ENCODE measurements at regions not wholly inside any gene's neighbourhood (a gene's known extent, or its start where the extent isn't known, plus 50 kb on each side); places are given as distances from the start of the nearest gene placed in this dataset.

DNA sequence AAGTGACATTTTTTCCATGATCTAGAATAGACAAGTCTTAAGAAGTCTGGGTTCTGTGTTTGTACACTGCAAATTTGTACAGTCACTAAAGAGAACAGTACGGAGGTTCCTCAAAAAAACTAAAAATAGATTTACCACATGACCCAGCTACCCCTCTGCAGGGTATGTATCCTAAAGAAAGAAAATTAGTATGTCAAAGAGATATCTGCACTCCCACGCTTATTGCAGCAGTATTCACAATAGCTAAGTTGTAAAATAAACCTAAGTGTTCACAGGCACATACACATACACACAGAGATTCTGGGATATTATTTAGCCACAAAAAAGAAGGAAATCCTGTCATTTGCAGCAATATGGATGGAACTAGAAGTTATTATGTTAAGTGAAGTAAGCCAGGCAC is 120.4 kb downstream of the ZIC1 start:
- Histone ChIP-seq H3K27me3 (ENCODE audit: insufficient read depth, poor library complexity, severe bottlenecking) (no peaks in the 10 kb centered on the region), H3K4me3 (replicated peaks; ENCODE audit: insufficient read depth, low read length) (no peak overlapping the region), H3K27ac (replicated peaks) (no peak overlapping the region)
- TF ChIP-seq GABPA (IDR thresholded peaks at IDR 0.05; ENCODE audit: low read depth) (no peak), POLR2AphosphoS5 (IDR thresholded peaks at IDR 0.05; ENCODE audit: low read depth) (no peak), SPI1 (IDR thresholded peaks at IDR 0.05; ENCODE audit: borderline replicate concordance, low read depth) (no peak; the same call in 1 of the 2 replicates)
- TF ChIP-seq, protein P1, sequence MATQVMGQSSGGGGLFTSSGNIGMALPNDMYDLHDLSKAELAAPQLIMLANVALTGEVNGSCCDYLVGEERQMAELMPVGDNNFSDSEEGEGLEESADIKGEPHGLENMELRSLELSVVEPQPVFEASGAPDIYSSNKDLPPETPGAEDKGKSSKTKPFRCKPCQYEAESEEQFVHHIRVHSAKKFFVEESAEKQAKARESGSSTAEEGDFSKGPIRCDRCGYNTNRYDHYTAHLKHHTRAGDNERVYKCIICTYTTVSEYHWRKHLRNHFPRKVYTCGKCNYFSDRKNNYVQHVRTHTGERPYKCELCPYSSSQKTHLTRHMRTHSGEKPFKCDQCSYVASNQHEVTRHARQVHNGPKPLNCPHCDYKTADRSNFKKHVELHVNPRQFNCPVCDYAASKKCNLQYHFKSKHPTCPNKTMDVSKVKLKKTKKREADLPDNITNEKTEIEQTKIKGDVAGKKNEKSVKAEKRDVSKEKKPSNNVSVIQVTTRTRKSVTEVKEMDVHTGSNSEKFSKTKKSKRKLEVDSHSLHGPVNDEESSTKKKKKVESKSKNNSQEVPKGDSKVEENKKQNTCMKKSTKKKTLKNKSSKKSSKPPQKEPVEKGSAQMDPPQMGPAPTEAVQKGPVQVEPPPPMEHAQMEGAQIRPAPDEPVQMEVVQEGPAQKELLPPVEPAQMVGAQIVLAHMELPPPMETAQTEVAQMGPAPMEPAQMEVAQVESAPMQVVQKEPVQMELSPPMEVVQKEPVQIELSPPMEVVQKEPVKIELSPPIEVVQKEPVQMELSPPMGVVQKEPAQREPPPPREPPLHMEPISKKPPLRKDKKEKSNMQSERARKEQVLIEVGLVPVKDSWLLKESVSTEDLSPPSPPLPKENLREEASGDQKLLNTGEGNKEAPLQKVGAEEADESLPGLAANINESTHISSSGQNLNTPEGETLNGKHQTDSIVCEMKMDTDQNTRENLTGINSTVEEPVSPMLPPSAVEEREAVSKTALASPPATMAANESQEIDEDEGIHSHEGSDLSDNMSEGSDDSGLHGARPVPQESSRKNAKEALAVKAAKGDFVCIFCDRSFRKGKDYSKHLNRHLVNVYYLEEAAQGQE (IDR thresholded peaks at IDR 0.05; ENCODE audit: insufficient replicate concordance, low read depth), result no peak
- TF ChIP-seq, protein P2, sequence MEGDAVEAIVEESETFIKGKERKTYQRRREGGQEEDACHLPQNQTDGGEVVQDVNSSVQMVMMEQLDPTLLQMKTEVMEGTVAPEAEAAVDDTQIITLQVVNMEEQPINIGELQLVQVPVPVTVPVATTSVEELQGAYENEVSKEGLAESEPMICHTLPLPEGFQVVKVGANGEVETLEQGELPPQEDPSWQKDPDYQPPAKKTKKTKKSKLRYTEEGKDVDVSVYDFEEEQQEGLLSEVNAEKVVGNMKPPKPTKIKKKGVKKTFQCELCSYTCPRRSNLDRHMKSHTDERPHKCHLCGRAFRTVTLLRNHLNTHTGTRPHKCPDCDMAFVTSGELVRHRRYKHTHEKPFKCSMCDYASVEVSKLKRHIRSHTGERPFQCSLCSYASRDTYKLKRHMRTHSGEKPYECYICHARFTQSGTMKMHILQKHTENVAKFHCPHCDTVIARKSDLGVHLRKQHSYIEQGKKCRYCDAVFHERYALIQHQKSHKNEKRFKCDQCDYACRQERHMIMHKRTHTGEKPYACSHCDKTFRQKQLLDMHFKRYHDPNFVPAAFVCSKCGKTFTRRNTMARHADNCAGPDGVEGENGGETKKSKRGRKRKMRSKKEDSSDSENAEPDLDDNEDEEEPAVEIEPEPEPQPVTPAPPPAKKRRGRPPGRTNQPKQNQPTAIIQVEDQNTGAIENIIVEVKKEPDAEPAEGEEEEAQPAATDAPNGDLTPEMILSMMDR (IDR thresholded peaks at IDR 0.05; ENCODE audit: insufficient read depth, low read length), result no peak
- DNase-seq (ENCODE audit: low read depth in 1 of 2, low spot score in 1 of 2), result peak in 1 of 2 experiments; percentile 27

DNA sequence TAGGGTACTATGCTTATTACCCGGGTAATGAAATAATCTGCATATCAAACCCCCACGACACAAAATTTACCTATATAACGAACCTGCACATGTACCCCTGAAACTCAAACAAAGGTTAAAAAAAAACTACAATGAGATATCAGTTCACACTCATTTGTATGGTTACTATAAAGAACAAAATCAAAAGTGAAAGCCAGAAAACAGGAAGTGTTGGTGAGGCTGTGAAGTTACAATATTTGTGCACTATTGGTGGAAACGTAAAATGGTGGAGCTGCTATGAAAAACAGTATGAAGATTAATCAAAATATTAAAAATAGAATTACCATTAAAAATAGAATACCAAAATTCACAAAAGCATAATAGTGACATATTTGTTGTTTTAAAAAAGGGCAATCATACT is 128.9 kb downstream of the ZIC1 start:
- peak; percentile 71 for TF ChIP-seq SPI1 (IDR thresholded peaks at IDR 0.05; ENCODE audit: borderline replicate concordance, low read depth)
- TF ChIP-seq, protein P1 (IDR thresholded peaks at IDR 0.05; ENCODE audit: insufficient replicate concordance, low read depth), result no peak
- Histone ChIP-seq H3K4me3 (replicated peaks; ENCODE audit: insufficient read depth, low read length) (no peak overlapping the region), H3K27me3 (ENCODE audit: insufficient read depth, poor library complexity, severe bottlenecking) (no peaks in the 10 kb centered on the region), H3K27ac (replicated peaks) (no peak overlapping the region)
- no peak for DNase-seq (ENCODE audit: low read depth in 1 of 2, low spot score in 1 of 2)

DNA sequence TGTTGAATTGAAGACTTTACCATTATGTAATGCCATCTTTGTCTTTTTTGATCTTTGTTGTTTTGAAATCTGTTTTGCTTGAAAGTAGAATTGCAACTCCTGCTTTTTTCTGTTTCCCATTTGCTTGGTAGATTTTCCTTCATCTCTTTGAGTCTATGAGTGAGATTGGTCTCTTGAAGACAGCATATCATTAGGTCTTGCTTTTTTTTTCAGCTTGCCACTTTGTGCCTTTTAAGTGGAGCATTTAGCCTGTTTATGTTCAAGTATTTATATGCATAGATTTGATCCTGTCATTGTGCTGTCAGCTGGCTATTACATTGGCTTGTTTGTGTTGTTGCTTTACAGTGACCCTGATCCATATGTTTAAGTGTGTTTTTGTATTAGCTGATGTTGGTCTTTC is 131.8 kb downstream of the ZIC1 start:
- TF ChIP-seq SPI1 (IDR thresholded peaks at IDR 0.05; ENCODE audit: borderline replicate concordance, low read depth), result no peak
- no peak for TF ChIP-seq GABPA (IDR thresholded peaks at IDR 0.05; ENCODE audit: low read depth)
- TF ChIP-seq, protein P1 (IDR thresholded peaks at IDR 0.05; ENCODE audit: insufficient replicate concordance, low read depth), result no peak
- TF ChIP-seq POLR2AphosphoS5 (IDR thresholded peaks at IDR 0.05; ENCODE audit: low read depth), result no peak
- TF ChIP-seq, protein P2 (IDR thresholded peaks at IDR 0.05; ENCODE audit: insufficient read depth, low read length), result no peak
- no peak for DNase-seq (ENCODE audit: low read depth in 1 of 2, low spot score in 1 of 2)
- no peak overlapping the region for H3K27ac ChIP-seq (replicated peaks)
- H3K27me3 ChIP-seq (ENCODE audit: insufficient read depth, poor library complexity, severe bottlenecking), result no peaks in the 10 kb centered on the region
- no peak overlapping the region for H3K4me3 ChIP-seq (replicated peaks; ENCODE audit: insufficient read depth, low read length)

DNA sequence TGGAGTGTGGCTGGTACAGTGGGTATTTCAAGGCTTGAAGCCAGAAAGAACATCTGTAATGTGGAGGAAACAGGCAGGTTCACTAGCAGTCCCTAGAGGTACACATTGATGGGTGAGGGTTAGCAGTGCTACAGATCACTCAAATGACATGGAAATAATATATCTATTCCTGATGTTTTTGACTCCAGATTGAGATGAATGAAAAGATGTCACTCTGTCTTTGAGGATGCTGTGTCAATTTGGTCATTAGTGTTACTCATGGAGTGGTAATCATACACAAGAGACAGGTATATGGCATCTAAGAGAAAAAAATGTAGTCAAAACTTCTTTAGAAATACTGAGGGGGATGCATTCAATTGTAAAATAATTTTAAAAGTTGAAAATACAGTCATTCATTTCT is 135.1 kb downstream of the ZIC1 start:
- Histone ChIP-seq H3K27ac (replicated peaks) (no peak overlapping the region), H3K27me3 (ENCODE audit: insufficient read depth, poor library complexity, severe bottlenecking) (no peaks in the 10 kb centered on the region), H3K4me3 (replicated peaks; ENCODE audit: insufficient read depth, low read length) (no peak overlapping the region)
- TF ChIP-seq POLR2AphosphoS5 (IDR thresholded peaks at IDR 0.05; ENCODE audit: low read depth), result no peak
- TF ChIP-seq, protein P1 (IDR thresholded peaks at IDR 0.05; ENCODE audit: insufficient replicate concordance, low read depth), result no peak
- TF ChIP-seq GABPA (IDR thresholded peaks at IDR 0.05; ENCODE audit: low read depth), result no peak
- no peak for TF ChIP-seq SPI1 (IDR thresholded peaks at IDR 0.05; ENCODE audit: borderline replicate concordance, low read depth)
- TF ChIP-seq, protein P2 (IDR thresholded peaks at IDR 0.05; ENCODE audit: insufficient read depth, low read length), result no peak
- DNase-seq (ENCODE audit: low read depth in 1 of 2, low spot score in 1 of 2), result no peak

Data from HL-60 (cell line).